PC-9 (cell line): ENCODE measurements at regions not wholly inside any gene's neighbourhood (a gene's known extent, or its start where the extent isn't known, plus 50 kb on each side); places are given as distances from the start of the nearest gene placed in this dataset.

Experiments used
- BruUV-seq: library from RNA; stranded (reverse); fragments of 400-500 nt; replicated peaks from 2 replicates; lab custom pipeline; 2021; lab: Mats Ljungman, UMichigan
- CTCF ChIA-PET: fragments of 300-600 bp; sonication (Branson Sonifier 250); formaldehyde crosslinking; loops from one replicate; lab custom pipeline; 2022; ENCODE audit warnings: antibody characterized with exemption; lab: Charles Lee
- POLR2A ChIA-PET: fragments of 300-600 bp; sonication (Branson Sonifier 250); formaldehyde crosslinking; loops from one replicate; lab custom pipeline; 2022; ENCODE audit warnings: antibody characterized with exemption; ENCODE audit not compliant: unreplicated experiment; lab: Charles Lee
- DNase-seq, 2 experiments: peaks; one replicate each; pipeline versions ENCODE4 v3.0.0 to v3.0.0-alpha.2; 2015 to 2022; ENCODE audit warnings: mixed read lengths in 1 of 2
- H2AFZ ChIP-seq: fragments of 200-600 bp; sonication (generic); 2 replicates; pipeline ENCODE4 v1.8.1; 2017; ENCODE audit warnings: antibody characterized with exemption
- H3F3A ChIP-seq: fragments of 200-600 bp; sonication (generic); 2 replicates; pipeline ENCODE4 v1.8.1; 2017; ENCODE audit warnings: antibody characterized with exemption, mild to moderate bottlenecking, low read depth; ENCODE audit not compliant: insufficient read depth
- H3K27ac ChIP-seq: fragments of 200-600 bp; sonication (generic); 2 replicates; pipeline ENCODE4 v1.6.1; 2016; ENCODE audit warnings: mixed run types
- H3K27me3 ChIP-seq: fragments of 200-600 bp; sonication (generic); 2 replicates; pipeline ENCODE4 v1.6.1; 2016; ENCODE audit warnings: low read depth, mixed run types; ENCODE audit not compliant: insufficient read depth
- H3K36me3 ChIP-seq: fragments of 200-600 bp; sonication (generic); 2 replicates; pipeline ENCODE4 v1.6.1; 2016; ENCODE audit warnings: low read depth, mixed run types
- H3K4me1 ChIP-seq: fragments of 200-600 bp; sonication (generic); replicated peaks from 2 replicates; pipeline ENCODE4 v1.6.1; 2016; ENCODE audit warnings: mixed run types; ENCODE audit not compliant: insufficient read depth
- H3K4me2 ChIP-seq: fragments of 200-600 bp; sonication (generic); 2 replicates; pipeline ENCODE4 v1.6.1; 2017; ENCODE audit warnings: mixed run types
- H3K4me3 ChIP-seq: fragments of 200-600 bp; sonication (generic); 2 replicates; pipeline ENCODE4 v1.6.1; 2016; ENCODE audit warnings: mixed run types
- H3K79me2 ChIP-seq: fragments of 200-600 bp; sonication (generic); 2 replicates; pipeline ENCODE4 v1.6.1; 2017; ENCODE audit warnings: low read depth, mixed run types
- H3K9me2 ChIP-seq: fragments of 200-600 bp; sonication (generic); 2 replicates; pipeline ENCODE4 v1.8.1; 2017; ENCODE audit warnings: mild to moderate bottlenecking; ENCODE audit not compliant: insufficient read depth
- H3K9me3 ChIP-seq: fragments of 200-600 bp; sonication (generic); 2 replicates; pipeline ENCODE4 v1.8.1; 2016; ENCODE audit warnings: low read depth; ENCODE audit not compliant: insufficient read depth
- H4K20me1 ChIP-seq: fragments of 200-600 bp; sonication (generic); 2 replicates; pipeline ENCODE4 v1.8.1; 2017; ENCODE audit not compliant: insufficient read depth
- CTCF ChIP-seq: fragments of 200-600 bp; sonication (generic); conservative IDR thresholded peaks from 2 replicates; pipeline ENCODE4 v1.6.1; 2017; ENCODE audit warnings: mixed run types, antibody characterized with exemption, mild to moderate bottlenecking, moderate library complexity
- EZH2 ChIP-seq: fragments of 200-600 bp; sonication (generic); IDR thresholded peaks from 2 replicates; pipeline ENCODE4 v1.8.0; 2017; ENCODE audit warnings: antibody characterized with exemption, low read depth
- intact Hi-C: fragments of 100-400 bp; cut with micrococcal nuclease; formaldehyde crosslinking; loops from one replicate; pipeline ENCODE4 v1.10.0; 2022; ENCODE audit not compliant: unreplicated experiment

- H3K4me2 ChIP-seq = no peak overlapping the region
- no peaks in the 10 kb centered on the region for H3K36me3 ChIP-seq
- H3K9me3 ChIP-seq = no peaks in the 10 kb centered on the region
- H3F3A ChIP-seq = no peaks in the 10 kb centered on the region
- no peak overlapping the region for H2AFZ ChIP-seq
- H3K9me2 ChIP-seq = no peaks in the 10 kb centered on the region
- ChIA-PET CTCF (no interaction called here), POLR2A (no interaction called here)
- no peak overlapping the region for H3K27ac ChIP-seq
- H4K20me1 ChIP-seq = no peaks in the 10 kb centered on the region
- H3K4me1 ChIP-seq = no peaks in the 10 kb centered on the region
- no peaks in the 10 kb centered on the region for H3K27me3 ChIP-seq
- no peak for DNase-seq
- no peak for TF ChIP-seq EZH2
- no peak for TF ChIP-seq CTCF
- H3K4me3 ChIP-seq = no peak overlapping the region
- BruUV-seq = no TSS peak
- intact Hi-C loops = no loop called here
- no peaks in the 10 kb centered on the region for H3K79me2 ChIP-seq
These were observed 863.6 kb downstream of the RPA4 start for GRCh38 chrX:97747346-97747745.

- Histone ChIP-seq H3K79me2 (no peaks in the 10 kb centered on the region), H4K20me1 (no peaks in the 10 kb centered on the region), H3F3A (no peaks in the 10 kb centered on the region), H2AFZ (no peak overlapping the region), H3K4me3 (no peak overlapping the region), H3K27me3 (no peaks in the 10 kb centered on the region), H3K9me3 (no peaks in the 10 kb centered on the region), H3K9me2 (no peaks in the 10 kb centered on the region), H3K4me2 (no peak overlapping the region), H3K36me3 (no peaks in the 10 kb centered on the region), H3K4me1 (no peaks in the 10 kb centered on the region), H3K27ac (no peak overlapping the region)
- ChIA-PET CTCF (no interaction called here), POLR2A (no interaction called here)
- BruUV-seq = no TSS peak
- no peak for DNase-seq
- TF ChIP-seq CTCF = no peak
- TF ChIP-seq EZH2 = no peak
- intact Hi-C loops = no loop called here
These were observed 867.3 kb downstream of the RPA4 start for GRCh38 chrX:97751016-97751415.

GRCh38 chrX:97751735-97752134 is 868.0 kb downstream of the RPA4 start:
- Histone ChIP-seq H3K4me1 (no peaks in the 10 kb centered on the region), H3K9me3 (no peaks in the 10 kb centered on the region), H4K20me1 (no peaks in the 10 kb centered on the region), H3K4me3 (no peak overlapping the region), H2AFZ (no peak overlapping the region), H3K36me3 (no peaks in the 10 kb centered on the region), H3K79me2 (no peaks in the 10 kb centered on the region), H3K4me2 (no peak overlapping the region), H3K27me3 (no peaks in the 10 kb centered on the region), H3K9me2 (no peaks in the 10 kb centered on the region), H3F3A (no peaks in the 10 kb centered on the region), H3K27ac (no peak overlapping the region)
- no peak for TF ChIP-seq EZH2
- TF ChIP-seq CTCF = no peak
- ChIA-PET POLR2A (no interaction called here), CTCF (no interaction called here)
- intact Hi-C loops = no loop called here
- no peak for DNase-seq
- no TSS peak for BruUV-seq
